HL-60 (cell line): ENCODE measurements at regions not wholly inside any gene's neighbourhood (a gene's known extent, or its start where the extent isn't known, plus 50 kb on each side); places are given as distances from the start of the nearest gene placed in this dataset.

Experiments used
- GABPA ChIP-seq: IDR thresholded peaks from 2 replicates; pipeline ENCODE4 v1.6.1; 2012; ENCODE audit warnings: low read depth
- POLR2AphosphoS5 ChIP-seq: IDR thresholded peaks from 2 replicates; pipeline ENCODE4 v1.6.1; 2012; ENCODE audit warnings: low read depth
- TF ChIP-seq, protein P1 (sequence below): IDR thresholded peaks from one replicate; pipeline ENCODE4 v1.5.1; 2011; ENCODE audit warnings: low read length, control low read depth, inconsistent platforms; ENCODE audit not compliant: insufficient read depth
- TF ChIP-seq, protein P2 (sequence below): IDR thresholded peaks from 2 replicates; pipeline ENCODE4 v1.6.1; 2012; ENCODE audit warnings: low read depth; ENCODE audit not compliant: insufficient replicate concordance

DNA sequence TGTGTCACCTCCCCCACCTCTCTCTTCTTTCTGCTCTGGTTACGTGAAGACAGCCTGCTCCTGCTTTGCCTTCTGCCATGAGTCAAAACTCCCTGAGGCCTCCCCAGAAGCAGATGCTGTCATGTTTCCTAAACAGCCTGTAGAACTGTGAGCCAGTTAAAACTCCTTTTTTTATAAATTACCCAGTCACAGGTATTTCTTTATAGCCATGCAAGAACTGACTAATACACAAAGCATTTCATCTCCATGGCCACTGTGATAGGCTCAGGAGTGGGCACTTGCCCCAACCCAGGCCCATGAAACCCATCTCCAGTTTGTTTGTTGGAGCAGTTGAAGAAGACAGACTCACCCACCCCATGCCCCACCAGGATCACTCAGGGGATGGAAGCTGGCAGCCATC, 253.3 kb upstream of the ISX start:
- TF ChIP-seq, protein P1, sequence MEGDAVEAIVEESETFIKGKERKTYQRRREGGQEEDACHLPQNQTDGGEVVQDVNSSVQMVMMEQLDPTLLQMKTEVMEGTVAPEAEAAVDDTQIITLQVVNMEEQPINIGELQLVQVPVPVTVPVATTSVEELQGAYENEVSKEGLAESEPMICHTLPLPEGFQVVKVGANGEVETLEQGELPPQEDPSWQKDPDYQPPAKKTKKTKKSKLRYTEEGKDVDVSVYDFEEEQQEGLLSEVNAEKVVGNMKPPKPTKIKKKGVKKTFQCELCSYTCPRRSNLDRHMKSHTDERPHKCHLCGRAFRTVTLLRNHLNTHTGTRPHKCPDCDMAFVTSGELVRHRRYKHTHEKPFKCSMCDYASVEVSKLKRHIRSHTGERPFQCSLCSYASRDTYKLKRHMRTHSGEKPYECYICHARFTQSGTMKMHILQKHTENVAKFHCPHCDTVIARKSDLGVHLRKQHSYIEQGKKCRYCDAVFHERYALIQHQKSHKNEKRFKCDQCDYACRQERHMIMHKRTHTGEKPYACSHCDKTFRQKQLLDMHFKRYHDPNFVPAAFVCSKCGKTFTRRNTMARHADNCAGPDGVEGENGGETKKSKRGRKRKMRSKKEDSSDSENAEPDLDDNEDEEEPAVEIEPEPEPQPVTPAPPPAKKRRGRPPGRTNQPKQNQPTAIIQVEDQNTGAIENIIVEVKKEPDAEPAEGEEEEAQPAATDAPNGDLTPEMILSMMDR = no peak
- TF ChIP-seq GABPA (no peak), POLR2AphosphoS5 (no peak)
- TF ChIP-seq, protein P2, sequence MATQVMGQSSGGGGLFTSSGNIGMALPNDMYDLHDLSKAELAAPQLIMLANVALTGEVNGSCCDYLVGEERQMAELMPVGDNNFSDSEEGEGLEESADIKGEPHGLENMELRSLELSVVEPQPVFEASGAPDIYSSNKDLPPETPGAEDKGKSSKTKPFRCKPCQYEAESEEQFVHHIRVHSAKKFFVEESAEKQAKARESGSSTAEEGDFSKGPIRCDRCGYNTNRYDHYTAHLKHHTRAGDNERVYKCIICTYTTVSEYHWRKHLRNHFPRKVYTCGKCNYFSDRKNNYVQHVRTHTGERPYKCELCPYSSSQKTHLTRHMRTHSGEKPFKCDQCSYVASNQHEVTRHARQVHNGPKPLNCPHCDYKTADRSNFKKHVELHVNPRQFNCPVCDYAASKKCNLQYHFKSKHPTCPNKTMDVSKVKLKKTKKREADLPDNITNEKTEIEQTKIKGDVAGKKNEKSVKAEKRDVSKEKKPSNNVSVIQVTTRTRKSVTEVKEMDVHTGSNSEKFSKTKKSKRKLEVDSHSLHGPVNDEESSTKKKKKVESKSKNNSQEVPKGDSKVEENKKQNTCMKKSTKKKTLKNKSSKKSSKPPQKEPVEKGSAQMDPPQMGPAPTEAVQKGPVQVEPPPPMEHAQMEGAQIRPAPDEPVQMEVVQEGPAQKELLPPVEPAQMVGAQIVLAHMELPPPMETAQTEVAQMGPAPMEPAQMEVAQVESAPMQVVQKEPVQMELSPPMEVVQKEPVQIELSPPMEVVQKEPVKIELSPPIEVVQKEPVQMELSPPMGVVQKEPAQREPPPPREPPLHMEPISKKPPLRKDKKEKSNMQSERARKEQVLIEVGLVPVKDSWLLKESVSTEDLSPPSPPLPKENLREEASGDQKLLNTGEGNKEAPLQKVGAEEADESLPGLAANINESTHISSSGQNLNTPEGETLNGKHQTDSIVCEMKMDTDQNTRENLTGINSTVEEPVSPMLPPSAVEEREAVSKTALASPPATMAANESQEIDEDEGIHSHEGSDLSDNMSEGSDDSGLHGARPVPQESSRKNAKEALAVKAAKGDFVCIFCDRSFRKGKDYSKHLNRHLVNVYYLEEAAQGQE = no peak
